Islet of Langerhans (tissue), 1 donor: ENCODE measurements at regions not wholly inside any gene's neighbourhood (a gene's known extent, or its start where the extent isn't known, plus 50 kb on each side); places are given as distances from the start of the nearest gene placed in this dataset.
"Not testable (repeated sequence)": the region's sequence is repeated elsewhere in the genome, so short reads cannot be mapped to it uniquely, and the experiment has no call there.

Source experiments
- FAIRE-seq: peaks from one replicate; lab custom pipeline; 2011; peaks lifted over from hg19 to GRCh38; lab: Jason Lieb, UNC

DNA sequence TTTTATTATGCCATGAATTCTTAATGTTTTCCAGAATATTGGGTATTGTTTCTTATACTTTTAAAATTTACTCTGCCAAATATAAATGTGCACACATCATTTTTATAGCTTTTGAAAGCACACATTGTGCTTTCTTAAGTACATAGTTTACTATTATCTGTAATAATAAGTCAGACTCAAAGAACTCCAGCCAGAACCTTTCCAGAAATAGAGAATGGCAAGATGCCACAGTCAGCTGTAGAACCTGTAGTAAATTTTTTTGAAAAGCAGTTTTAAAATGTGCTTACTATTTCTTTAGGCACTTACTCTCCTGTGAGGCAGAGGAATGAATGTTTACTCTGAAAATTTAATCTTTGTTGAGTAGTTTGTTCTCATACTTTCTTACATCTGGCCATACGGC lies 1287.1 kb downstream of the PCDH9 start:
- FAIRE-seq = no peak

DNA sequence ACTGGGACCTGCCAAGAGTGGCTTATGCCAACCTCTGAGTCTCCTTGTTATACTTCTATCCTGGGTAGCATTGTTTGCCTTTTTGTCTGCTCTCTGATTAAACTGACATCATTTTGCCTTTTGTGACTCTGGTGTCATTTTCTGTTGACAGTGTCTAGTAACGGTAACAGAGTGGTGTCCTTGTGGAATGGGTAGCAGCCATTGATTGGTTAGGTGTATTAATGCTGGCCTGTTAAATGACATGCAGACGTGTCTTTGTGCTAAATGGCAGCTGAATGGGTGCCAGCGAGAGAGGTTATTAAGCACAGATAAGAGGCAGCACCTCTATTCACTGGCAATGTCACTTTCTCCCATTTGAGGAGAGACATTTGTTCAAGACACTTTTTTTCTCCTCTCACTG lies 1289.4 kb downstream of the PCDH9 start:
- FAIRE-seq = no peak

DNA sequence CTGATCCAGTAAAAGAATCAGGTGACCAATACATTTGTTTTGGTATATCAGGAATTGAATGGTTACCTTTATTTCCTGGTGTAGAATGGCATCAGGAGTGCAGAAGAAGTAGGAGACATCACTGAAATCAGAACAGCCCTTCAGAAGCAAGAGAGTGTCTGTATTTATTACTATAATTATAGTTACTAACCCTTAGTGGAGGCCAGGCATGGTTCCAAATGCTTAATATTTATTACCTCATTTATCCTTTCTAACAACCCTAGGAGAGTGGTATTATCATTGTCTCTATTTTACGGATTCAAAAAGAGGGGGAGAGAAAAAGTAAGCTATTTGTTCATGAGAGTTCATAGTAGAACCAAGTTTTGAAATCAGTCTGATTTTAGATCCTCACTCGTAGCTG lies 1292.9 kb downstream of the PCDH9 start:
- peak; percentile 75 for FAIRE-seq

DNA sequence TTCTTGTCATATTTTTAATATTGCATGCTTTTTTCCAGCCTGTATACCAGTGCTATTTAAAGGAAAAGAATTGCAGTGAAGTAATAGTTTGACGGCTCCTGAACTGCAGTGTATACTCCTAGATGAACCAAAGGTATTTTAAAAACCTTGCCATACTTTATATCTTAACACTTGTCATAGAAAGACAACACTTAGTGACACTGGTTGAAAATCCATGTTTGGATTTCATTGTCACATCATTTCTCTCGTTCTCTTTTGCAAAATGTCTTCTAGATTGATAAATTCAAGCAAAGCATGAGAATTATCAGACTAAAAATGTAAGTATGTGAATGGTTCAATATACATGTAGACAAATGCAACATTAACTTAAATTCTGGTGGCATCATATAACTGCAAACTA lies 1293.9 kb downstream of the PCDH9 start:
- no peak for FAIRE-seq

DNA sequence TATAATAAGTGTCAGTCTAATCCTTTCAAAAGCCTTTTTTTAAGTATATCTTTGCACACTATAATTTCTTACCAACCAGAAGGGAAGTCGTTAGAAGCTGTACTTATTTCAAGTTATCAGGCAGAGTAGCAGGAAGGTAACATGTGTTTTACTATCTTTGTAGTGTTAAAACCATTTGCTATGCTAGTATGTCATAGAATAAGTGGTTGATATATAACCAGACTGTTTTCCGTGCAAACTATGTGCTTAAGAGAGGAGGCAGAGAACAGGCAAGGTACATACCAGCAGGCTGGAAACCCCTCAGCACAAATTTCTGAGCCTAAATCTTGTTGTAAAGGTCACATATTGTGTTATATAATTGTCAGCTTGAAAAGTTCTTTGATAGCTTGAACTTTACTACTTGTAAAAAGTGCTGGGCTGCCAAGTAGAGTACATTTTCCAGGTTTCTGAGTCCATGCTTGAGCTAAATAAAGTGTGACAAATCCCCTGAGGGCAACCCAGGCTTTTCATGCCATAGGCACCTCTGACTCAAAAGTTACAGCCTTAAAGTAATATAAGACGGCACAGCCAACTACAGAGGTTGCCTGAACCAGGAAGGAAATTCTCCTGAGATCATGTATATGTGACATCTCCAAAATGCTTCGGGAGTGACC lies 1297.4 kb downstream of the PCDH9 start:
- no peak for FAIRE-seq

DNA sequence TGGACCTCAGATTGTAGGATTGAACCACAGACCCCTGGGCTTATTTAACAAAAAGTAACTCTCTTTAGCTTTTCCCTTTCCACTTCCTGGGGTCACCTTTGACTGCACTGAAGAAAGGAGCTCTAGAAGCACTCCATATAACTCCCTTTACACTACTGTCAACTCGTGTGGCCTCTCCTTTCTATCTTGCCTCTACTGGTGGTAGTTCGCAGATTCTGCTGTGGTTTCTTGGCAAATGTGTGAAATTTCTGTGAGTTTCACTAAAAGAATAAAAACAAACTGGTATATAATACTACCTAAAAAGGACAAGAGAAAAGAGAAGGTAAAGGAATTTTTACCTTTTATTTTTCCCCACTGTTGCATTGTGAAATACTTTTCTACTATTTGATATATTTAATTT lies 1298.1 kb downstream of the PCDH9 start:
- no peak for FAIRE-seq

DNA sequence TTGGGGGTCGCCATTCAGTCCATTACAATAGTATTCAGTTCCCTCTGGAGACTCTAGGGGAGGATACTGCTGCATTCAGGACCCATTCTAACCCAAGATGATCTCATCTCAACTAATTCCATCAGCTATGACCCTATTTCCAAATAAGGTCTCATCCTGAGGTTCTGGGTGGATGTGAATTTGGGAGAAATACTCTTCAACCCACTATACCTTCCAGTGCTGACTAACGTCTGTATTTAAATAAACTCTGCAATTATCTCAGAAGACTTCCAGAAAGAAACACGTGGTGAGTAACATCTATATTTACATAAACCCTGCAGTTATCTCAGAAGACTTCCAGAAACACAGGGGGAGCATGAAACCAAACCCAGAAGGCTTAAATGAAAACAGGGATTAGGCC lies 1300.7 kb downstream of the PCDH9 start:
- FAIRE-seq = no peak

DNA sequence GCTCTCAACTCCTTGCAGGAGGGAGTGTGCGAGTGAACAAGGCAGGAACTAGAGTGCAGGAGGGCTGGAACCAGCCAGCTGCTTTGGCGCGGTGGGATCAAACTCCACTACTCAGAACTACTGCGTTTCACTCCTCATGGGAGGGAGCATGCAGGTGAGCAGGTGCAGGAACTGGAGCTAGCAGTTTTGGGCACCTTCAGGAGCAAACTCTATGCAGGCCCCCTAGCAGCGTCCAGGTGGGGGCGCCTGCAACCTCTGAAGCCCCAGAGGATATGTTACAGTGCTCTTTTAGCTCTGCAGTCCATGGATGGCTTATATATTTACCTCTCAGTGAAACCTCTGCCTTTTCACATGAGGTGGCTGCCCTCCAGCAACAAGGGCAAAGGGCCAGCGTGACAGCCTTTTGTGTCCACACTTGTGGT lies 1303.4 kb downstream of the PCDH9 start:
- FAIRE-seq = no peak

DNA sequence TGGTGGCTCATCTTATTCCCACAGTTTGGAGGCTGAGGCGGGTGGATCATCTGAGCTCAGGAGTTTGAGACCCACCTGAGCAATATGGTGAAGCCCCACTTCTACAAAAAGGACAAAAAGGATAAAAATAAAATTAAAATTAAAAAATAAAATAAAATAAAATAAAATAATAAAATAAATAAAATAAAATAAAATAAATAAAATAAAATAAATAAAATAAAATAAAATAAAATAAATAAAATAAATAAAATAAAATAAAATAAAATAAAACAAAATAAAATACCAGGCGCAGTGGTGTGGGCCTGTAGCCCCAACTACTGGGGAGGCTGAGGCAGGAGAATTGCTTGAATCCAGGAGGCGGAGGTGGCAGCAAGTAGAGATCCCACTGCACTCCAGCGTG lies 1307.3 kb downstream of the PCDH9 start:
- FAIRE-seq = not testable (repeated sequence)

DNA sequence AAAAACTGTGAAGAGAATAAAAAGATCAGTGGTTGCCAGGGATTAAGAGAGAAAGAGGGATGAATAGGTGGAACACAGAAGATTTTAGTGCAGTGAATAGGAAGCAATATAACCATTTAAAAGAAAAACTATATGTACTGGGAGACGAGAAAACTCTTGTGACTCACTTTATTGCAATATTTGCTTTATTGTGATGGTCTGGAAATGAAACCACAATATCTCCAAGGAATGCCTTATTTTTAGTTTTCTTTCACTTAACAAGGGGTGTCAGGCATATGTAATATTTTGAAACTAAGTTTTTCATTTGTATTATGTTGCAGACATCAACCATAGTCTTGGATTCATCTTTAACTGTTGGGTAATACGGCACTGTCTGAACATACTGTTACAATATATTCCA lies 1308.2 kb downstream of the PCDH9 start:
- no peak for FAIRE-seq

DNA sequence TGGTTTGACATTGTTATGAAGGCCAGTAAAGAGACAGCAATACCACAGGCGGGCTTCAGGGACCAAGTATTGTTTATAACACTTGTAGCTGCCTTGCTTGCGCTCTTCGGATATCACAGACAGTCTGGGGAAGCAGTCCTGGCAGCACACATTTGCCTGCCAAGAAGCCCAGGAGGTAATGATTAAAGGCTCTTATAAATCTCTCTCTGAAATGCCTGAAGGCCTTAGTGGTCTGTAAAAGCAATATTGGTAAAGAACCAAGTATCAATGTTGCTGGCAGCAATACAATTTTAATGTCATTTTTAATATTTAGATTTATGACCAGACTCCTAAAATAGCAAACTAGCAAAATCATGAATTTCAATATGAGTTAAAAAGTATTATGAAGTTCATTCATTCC lies 1312.4 kb downstream of the PCDH9 start:
- no peak for FAIRE-seq

DNA sequence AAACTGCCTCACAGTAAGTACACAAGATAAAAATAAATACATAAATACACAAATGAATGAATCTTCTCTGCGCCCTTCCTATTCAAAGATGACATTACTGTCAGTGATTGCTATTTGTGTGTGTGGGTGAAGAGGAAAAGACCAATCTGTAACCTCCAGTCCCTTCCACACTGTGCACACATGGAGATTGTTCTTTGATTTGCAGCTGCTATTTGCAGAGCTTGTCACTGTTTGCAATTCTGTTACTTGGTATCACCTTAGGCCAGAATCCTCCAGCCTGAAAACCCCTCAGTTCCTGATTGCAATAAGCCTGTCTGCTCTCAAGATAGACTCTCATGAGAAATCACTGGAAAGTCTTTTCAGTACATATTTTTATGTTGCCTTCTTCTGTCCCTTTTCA lies 1314.9 kb downstream of the PCDH9 start:
- FAIRE-seq = no peak

DNA sequence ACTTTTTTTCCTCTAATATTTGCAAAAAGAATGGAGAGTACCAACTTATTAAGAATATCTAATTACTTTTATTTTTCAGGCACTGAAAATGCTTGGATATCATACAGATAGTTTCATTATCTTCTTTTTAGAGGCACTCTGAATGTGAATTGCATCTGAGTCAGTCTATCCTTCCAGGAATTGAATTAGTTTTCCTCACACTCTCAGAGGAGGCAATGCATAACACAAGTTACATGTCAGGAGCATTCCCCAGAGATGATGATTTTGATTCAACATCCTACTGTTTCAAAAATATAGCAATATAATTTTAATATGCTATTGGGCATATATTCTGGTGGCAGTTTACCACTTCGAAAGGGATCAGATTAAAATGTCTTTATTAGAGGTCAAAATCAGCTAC lies 1315.4 kb downstream of the PCDH9 start:
- no peak for FAIRE-seq

DNA sequence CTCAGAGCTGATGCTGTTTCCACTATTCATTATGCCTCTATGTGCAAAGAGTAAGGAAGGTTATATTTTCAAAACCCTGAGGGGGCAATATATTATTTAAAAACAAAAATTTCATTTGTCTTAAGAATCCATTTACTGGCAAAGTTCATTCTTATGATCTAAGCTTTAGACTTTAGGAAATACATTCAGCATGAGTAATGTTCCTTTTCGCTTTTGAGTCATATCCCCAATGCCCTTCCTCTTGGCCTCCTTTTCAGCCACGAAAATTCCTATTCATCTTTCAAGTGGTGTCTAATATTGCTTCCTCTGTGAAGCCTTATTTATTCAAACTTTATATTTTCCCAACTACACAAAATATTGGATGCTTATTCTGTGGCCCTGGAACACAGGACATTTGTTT lies 1317.0 kb downstream of the PCDH9 start:
- FAIRE-seq = no peak

DNA sequence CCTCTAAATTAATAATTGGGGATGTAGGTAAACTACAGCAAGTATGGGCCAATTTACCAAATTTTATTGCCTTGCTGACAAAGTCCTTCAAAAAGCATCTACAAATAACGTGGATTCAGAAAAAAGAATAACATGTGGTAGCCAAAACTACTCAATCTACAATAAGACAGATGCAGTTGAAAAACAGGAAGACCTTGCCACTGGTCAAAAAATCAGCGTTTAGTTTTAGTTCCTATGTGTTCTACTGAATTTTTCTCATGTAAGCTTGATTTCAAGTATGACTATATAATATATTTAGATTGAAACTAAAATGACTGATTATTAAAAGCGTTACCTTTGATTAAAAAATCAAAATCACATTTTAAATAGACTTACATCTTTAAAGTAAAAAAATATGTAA lies 1317.6 kb downstream of the PCDH9 start:
- no peak for FAIRE-seq

DNA sequence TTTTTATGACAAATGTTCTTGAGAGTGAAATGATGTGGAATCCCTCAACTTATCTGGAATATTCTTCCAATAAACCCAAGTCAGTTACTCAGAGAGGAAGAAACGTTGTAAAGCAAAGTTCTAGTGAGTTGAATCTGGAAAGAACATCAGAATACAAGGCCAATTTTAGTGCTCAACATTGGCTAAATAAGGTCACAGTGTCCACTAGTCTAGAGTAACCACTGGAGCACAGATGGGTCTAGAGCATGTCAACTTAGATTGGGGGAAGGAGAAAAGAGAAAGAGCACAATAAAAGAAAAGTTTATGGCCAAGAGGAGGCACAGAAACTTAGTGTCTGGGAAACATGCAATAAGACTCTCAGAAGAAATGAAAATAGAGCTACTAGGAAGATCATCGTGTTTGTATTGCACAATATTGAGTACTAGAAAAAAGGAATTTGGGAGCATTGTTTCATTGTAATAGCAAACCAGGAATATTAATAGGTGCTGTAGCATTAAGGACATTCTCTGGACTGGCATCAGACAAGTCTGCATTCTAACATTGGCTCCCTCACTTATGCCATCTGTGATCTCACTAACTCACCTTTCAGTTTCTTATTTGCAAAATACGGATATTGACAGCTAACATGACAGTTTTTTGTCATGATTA lies 1318.5 kb downstream of the PCDH9 start:
- no peak for FAIRE-seq

DNA sequence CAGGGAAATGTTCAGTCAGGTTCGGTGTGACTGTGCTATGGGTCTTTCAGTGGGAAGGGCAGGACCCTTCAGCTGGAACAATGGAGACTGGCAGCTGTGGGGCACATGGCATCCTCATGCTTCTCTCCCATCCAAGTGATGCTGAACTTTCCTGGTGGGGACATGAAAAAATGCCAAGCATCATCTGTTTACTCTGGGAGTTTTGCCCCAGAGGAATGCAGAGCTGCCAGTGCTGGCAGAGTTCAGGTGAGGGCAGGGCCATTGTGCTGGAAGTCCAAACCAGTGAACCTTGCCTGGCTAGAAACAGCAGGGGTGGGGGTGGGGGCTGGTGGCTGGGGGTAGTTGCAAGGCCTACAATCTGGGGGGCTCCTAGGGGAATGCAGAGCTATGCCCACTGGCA lies 1320.6 kb downstream of the PCDH9 start:
- FAIRE-seq = no peak

DNA sequence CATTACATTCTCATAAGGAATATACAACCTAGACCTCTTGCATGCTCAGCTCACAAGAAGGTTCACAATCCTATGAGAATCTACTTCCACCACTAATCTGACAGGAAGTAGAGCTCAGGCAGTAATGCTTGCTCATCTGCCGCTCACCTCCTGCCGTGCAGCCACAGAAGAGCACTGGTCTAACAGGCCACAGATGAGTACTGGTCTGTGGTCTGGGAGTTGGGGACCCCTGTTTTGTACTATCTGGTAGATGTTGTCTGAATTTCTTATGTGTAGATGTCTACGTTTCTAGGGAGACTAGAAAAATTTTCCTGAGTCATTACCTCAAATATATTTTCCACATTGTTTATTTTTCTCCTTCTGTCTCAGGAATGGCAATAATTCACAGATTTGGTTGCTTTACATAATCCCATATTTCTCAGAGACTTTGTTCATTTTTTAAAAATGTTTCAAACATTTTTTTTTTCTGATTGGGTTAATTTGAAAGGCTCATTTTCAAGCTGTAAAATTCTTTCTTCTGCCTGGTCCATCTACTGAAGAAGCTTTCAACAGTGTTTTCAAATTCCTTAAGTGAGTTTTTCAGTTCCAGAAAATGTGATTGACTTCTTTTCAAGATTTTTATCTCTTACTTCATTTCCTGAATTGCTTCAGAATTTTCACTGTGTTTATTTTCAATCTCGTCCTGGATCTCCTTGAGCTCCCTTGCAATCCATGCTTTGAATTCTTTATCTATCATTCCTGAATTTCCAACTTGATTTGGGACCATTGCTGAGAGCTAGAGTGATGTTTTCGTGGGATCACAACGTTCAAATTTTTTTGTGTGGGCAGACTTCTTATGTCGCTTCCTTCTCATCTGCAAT lies 1322.2 kb downstream of the PCDH9 start:
- FAIRE-seq = no peak

DNA sequence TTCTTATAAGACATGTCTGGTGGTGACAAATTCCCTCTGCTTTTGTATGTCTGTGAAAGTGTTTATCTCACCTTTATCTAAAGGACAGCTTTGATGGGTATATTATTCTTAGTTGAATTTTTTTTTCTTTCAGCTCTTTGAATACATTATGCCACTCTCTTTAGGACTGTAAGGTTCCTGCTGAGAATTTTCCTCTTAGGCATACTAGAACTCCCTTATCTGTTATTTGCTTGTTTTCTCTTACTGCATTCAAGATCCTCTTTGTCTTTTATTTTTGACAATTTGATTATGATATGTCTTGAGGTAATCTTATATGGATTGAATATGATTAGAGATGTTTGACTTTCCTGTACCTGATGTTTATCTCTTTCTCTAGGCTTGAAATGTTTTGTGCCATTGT lies 1328.4 kb downstream of the PCDH9 start:
- no peak for FAIRE-seq

DNA sequence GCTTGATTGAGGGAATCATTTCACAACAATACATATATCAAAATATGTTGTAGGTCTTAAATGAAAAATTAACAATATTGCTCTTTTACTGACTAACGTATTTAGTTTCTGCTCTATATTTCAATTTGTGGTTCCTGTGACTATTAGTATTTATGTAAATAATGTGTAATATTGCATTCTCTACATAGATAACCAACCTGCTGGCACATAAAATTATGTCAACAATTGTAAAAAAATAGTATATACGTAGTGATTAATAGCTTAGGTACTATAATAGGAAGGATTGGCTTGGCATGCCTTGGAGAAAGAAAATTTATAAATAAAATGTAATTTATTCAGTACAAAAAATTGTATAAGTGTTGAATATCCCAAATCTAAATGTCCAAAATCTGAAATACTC lies 1336.1 kb downstream of the PCDH9 start:
- FAIRE-seq = no peak

DNA sequence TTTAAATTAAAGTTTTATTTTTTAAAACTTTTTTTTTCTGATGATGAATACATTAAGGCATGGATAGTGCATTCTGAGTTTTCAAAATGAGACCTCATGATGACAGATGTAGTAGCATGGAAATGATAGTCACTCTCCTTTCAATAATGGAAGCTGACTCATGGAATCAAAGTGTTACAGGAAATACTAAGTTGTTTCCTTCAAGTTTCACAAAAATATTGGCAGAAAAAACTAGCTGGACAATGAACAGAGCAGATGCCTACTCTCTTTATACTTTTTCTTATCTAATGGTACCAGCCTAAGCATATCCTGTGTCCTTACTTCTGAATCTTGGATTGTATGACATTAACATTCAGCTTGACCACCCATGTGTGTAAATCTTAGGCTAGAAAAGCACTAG lies 1337.3 kb downstream of the PCDH9 start:
- FAIRE-seq = no peak

DNA sequence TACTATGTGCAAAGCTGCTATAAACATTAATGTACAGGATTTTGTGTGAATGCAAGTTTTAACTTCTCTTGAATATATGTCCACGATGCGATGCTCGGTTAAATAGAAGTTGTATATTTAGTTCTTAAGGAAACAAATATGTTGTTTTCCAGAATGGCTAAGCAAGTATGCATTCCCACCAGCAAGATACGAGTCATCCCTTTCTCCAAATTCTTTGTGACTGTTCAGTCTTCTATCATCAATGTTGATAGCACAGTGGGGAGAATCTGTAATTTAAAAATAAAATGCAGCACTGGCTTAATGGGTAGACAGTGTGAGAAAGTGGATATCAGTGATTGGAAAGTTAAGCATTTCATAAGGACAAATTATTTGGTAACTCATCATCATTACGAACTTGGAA lies 1340.8 kb downstream of the PCDH9 start:
- FAIRE-seq = no peak

DNA sequence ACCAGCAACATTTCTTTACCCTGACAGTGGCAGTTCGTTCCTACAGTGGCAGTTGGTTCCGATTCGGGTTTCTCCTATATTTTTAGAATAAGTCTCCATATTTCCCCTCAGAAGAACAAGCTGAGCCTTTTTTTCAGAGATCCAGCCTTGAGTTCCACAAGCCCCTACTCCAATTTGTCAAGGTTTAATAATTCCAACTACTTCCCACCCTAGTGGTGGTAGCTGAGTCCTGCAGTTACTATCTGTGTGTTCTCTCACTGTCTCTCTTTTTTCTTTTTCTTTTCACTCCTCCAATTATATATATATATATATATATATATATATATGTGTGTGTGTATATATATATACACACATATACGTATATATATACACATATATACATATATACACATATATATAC lies 1347.3 kb downstream of the PCDH9 start:
- no peak for FAIRE-seq
